ENCODE measurements at regions not wholly inside any gene's neighbourhood (a gene's known extent, or its start where the extent isn't known, plus 50 kb on each side); places are given as distances from the start of the nearest gene placed in this dataset.
A peak's percentile ranks its signal among the peaks of the same experiment; 100 is the strongest.

DNA sequence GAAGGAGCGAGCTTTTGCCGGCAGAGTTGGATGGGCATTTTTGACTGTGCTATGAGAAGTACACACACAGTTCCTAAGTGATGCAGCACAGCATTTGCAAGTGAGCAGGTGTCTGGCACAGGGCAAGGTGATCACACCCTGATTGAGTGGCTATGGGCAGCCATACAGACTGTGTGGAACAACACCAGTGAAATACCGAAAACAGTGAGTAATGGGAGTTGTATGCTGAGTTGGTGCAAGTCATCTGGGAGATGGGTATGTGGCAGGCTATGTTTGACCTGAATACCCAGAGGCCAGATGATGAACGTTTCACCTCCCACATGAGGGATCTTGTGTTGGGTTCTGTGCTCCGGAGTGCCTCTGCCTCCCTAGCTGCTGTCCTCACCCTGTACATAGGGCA is 53.5 kb upstream of the TIPARP start:
- no peak for DNase-seq

DNA sequence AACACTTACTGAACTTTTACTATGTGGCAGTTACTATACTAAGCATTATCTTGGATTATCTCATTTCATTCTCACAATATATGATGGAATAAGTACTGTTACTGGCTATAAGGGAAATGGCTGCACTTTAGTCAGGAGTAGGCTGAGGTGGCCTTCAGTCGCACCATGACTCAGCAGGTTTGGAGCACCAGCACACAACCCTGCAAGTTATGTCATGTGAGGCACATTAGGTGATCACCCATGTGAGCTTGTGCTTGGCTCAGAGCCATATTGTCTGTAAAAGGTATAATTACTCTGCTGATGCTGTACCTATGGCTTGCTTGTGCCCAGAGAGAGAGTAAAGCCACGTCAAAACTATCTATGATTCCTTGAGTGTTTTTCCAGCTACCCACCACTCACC is 54.1 kb upstream of the TIPARP start:
- peak; percentile 18 for DNase-seq

DNA sequence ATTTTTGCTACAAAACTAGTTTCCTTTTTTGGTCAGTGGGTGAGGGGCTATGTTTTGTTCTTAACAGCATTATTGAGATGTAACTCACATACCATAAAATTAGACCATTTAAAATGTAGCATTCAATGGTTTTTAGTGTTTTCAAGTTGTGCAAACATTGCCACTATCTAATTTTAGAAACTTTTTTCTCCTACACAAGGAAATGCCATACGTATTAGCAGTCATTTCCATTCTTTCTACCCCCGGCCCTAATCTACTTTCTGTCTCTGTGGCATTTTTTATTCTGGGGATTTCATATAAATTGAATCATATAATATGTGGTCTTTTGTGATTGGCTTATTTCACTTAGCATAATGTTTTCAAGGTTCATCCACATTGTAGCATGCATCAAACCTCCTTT is 55.0 kb upstream of the TIPARP start:
- no peak for DNase-seq

DNA sequence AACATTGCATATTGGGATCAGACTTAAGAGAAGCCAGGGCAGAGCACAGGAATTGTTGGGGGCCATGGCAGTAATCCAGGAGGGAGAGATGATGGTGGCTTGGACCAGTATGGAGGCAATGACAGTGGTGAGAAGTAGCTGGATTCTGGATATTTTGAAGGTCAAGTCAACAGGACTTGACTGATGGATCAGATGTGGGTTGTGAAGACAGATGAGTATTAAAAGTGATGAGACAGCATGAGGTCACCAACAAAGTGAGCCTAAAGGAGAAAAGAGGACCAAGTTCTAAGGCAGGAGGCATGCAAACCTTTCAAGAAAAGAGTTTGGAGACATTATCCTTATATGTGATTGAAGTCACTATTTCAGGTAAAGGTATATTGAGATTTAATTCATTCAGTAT is 56.6 kb upstream of the TIPARP start:
- no peak for DNase-seq

DNA sequence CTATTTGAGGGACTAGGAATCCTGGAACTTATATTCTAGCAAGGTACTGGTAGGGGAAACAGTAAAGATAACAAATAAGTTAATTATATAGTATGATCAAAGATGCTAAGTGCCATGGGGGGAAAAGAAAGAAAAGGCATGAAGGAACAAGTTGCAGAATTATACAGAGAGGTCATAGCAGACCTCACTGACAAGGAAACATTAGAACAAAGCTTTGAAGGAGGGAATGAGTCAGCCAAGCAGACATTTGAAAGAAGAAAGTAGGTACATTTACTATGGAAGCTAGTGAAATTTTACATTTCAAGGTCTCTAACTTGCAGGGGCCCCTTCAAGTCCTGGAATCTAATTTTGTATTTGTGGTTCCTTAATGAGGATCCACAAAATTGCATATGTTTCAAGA is 57.2 kb upstream of the TIPARP start:
- DNase-seq, result no peak

DNA sequence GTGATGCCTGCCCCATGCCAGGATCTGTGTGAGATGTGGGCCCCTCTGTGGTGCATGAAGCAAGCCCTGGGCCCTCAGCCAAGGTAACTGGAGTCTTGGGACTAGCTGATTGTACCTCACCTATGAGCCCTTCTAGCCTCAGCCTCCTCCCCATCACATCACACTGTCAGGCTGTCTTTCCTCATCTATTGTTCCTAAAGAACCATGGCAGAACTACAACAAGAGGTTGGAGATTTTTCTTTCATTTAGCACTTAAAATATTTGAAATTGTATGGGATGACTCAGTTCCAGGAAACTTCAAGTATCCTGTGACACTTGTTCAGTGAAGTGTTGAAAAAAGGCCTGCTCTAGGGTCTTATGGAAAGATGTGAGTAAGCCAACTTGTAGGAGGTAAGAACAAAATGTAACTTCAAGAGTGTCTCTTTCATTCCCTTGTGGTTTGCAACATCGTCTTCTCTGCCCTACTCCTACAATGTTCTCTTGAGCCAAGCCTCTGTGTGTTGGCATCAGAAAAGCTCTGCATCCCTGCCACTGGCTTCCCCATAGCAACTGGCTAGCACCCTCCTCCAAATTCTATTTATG is 58.7 kb upstream of the TIPARP start:
- DNase-seq, result no peak

DNA sequence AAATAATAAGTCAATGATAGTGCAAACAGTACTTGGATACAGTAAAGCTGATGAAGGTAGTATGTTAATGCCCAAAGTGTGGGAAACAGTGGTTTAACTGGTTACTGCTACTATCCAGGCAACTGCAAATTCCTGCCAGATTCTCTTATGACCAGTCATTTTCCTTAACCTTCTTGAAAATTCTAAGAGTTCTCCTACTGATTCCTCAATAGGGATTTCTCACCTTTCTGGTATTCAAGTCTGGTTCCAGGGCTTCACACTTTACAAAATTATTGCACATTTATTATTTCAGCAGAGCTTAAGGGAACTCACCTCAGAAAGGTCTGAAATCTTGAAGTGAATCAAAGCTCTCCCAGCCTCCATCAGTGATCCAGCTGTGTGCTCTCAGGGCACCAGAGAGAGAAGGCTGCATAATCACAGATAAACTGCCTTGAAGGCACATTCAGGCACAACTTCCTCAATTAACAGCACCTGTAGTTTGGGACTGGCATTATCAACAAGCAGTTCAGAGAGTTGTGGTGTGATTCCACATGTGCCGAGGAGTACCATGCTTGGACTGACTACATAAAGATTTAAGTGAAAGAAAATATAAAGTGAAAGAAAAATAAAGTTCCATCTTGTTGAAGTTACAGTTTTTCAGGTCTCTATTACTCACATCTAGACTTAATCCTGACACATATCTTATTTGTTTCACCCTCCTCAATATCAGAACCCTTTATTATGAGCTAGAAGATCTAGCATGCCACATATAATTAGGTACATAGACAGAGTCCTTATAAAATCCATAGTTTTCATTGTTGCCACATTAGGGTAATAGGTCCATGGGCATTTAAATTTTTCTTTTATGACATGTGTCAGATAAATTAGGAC is 59.5 kb upstream of the TIPARP start:
- no peak for DNase-seq

DNA sequence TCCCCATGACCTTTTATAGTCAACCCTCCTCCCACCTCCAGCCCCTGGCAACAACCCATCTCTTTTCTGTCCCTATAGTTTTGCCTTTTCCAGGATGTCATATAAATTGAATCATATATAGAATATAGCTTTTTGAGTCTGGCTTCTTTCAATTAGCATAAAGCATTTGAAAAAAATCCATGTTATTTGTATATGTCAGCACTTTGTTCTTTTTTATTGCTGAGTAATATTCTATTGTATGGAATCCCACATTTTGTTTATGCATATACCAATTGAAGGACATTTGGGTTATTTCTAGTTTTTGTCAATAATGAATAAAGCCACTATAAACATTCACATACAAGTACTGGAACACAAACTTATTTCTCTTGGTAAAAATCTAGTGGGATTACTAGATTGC is 58.0 kb upstream of the SSR3 start:
- DNase-seq, result no peak

DNA sequence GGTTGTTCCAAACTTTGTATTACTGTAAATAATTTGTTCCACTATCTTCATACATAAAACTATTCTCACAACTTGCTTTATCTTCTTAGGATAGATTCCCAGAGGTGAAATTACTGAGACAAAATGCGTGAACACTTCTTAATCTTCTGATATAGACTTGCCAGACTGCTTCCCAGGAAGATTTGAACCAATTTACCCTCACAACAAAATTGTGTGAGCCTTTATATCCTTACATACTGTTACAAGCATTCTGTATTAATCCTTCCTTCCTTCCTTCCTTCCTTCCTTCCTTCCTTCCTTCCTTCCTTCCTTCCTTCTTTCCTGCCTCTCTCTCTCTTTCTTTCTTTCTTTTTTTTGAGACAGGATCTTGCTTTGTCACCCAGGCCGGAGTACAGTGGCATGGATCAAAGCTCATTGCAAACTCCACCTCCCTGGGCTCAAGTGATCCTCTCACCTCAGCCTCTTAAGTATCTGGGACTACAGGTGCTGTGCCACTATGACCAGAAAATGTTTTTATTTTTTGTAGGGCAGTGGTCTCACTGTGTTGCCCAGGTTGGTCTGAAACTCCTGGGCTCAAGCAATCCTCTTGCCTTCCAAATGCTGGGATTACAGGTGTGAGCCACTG is 57.1 kb upstream of the SSR3 start:
- no peak for DNase-seq

DNA sequence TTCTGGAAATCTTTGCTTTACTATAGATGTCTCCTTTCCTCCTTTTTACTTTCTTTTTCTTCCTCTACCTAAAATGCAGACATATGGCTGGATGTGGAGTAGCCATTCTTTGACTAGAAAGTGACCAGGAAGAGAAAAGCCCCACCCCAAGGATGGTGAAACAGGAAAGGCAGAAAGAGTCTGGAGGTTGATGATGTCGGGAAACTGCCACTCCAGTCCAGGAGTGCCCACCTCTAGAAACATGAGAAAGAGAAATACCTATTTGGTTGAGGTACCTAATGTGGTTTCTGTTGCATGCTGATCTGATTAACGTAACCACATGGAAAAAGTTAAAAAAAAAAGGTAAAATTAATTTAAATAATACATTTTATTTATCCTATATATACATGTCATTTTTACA is 55.2 kb upstream of the SSR3 start:
- DNase-seq, result no peak

DNA sequence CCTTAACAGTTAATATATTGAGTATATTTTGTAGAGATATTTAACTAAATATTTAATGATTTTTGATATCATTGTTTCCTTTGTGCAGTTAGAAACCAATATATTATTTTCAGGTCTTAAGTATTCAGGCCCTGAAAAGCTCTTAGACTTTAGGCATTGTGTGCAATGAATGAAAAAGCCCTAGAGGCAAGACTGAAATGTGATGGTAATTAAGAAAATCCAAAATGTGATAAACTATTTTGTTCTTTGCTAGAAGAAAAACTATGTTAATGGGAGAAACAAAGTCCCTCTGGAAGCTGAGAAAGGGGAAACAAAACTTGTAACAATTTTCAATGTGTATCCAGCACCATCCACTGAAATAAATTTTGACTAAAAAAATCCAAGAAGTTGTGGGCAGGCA is 54.6 kb upstream of the SSR3 start:
- no peak for DNase-seq

DNA sequence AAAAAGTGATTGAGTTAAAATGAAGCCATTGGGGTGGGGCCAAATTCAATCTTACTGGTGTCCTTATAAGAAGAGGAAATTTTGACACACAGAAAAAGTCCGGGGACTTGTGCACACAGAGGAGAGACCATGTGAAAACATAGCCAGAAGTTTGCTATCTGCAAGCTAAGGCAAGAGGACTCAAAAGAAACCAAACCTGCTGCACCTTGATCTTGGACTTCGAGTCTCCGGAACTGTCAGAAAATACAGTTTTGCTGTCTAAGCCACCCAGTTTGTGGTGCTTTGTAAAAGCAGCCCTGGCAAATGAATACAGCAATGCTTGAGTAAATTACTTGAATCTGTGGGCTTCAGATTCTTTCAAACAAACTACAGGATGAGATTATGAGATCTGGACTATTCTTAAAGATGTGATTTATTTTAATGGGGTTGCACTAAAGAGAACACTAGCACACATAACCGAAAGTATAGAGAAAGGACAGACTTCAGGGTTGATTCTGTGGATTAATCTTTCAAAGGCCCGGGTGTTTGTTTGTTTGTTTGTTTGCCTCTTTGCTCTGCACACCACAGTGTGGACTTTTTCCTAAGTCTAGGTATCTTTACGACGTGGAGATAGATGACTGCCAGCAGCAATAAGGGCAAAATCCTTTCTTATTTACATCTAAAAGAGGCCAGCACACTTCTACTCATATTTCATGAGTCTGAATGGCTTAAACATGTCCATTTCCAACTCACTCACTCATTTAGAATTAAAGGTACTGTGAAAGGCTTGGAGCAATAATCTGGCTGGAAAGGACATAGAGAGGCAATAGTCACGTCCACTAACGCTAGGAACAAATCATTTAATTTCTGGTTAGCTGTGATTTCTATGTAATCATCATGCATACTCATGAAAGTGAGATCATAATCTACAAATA is 53.9 kb upstream of the SSR3 start:
- no peak for DNase-seq

DNA sequence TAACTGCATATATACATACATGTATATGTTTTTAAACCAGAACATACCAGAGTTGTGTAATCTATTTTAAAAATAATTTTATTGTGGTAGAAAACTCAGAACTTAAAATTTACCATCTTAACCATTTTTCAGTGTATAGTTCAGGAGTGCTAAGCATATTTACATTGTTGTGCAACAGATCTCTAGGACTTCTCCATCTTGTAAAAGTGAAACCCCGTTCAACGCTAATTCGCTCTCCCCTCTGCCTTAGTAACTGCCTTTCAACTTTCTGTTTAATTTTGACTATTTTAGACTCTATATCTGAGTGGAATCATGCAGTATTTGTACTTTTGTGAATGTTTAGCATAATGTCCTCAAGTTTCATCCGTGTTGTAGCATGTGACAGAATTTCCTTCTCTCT is 51.8 kb upstream of the SSR3 start:
- no peak for DNase-seq

DNA sequence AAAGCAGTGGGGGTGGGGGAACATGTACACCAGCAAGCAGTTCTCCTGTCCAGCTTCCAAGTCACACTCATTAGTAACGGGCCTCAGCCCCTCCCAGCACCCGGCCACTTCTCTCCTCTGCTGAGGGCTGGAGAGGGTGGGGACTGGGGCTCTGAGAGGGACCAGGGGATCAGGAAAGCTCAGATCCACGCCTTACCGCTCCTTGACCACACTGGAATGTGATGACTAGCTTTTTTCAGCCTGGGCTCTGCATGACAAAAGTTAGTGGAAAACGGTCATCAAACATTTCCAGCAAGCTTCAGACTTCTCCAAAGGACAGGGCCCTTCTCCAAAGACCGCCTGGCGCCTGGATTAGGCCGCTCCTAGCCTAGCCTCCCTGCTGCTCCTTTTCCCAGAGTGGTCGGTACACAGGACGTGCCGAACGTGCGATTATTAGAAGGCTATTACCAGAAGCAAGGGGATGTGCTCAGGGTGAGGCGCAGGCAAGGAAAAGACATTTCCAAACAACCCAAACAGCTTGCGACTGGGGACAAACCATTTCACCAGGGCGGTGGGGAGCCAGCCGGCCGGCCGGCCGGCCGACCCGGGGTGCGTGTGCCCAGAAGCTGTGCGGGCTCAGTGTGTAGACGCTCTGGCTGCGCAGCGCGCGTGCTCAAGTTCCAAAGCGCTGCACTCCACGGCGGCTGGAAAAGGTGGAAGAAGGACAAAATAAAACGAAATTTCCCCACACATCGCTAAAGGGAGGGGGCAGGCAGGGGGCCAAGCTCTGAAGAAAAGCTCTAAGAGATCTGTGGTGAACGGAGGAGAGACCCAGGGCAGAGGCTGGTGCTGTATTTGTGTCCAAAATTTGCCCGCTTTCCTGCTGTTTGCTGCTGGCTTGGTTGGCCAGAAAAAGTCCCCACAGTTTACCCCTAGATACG is 51.0 kb upstream of the SSR3 start:
- DNase-seq, result no peak

DNA sequence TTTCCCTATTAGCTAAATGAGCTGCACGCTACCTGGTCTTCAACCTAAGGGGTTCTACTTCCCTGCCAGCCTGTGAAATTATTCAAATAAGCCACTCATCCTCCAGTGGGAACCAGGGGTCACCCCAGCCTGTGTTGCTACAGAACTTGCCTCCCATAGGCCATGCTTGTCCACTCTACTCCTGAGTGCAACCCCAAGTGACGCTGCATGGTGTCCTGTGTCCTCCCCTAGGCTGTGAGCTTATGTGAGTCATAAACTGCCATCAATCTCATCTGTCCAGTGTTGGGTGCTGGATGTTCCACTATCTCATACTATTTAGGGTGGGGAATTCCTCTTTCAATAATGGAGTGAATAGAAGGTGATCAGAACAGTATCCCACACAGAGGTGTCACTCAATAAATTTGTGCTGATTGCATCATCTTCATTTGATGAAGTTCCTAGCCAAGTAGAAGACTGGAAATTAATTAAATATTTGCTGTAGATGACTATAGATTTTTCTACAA is 49.8 kb upstream of the SSR3 start:
- DNase-seq, result no peak

Data from NCI-H1694 (cell line).